Left cardiac atrium (tissue), 4 donors: ENCODE measurements at regions not wholly inside any gene's neighbourhood (a gene's known extent, or its start where the extent isn't known, plus 50 kb on each side); places are given as distances from the start of the nearest gene placed in this dataset.

Source experiments
- ATAC-seq, 2 donors: fragments of 200-7000 bp; cut with Tn5 transposase; one replicate each; pipeline ENCODE4 v1.9.1; 2020; ENCODE audit warnings: mild to moderate bottlenecking in 2 of 2, moderate library complexity in 2 of 2
- DNase-seq: peaks from one replicate; pipeline ENCODE4 v3.0.0-alpha.2; 2020
- intact Hi-C, 2 donors: fragments of 100-400 bp; cut with DNase I; formaldehyde crosslinking; loops; one replicate each; pipeline versions ENCODE4 v1.14.1 to v1.15.1; 2022 to 2023
- donor health status: DM: no; HTN: yes; CAD: no.
- donor health status: DM: no; HTN: yes; CAD: no; lungs with severe emphysema.
- donor health status: DM: yes; HTN: yes; CAD: no.
- donor health status: Dilated cardiomyopathy.

DNA sequence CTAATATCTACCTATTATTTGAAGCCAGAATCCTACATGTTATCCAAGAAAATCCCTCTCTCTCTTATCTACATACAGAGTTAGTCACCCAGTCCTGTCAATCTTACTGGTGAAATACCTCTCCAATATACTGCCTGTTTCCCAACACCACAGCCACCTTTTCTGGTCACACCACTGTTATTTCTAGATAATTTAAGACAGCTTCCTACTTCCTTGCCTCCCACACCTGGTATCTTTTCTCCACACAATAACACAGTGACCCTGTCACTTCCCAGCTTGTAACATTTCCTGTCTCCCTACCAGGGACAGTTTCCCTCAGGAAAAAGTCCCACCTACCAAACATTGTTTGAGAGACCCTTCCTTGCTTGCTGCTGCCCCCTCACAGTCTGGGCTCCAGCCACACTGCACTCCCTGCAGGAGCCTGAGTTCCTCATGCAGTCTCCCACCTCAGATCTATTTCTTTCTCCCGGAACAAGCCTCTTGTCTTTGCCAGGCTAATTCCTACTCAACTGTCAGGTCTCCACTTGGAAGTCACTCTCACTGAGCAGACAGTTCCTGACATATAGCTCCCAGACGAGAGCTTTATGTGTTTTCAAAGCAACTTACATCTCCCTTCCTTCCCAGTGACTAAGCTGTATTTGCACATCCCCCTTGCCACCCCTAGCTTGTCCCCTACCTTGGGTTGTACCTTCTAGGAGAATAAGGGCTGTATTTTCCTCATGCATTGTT is 73.6 kb upstream of the QRFPR start:
- ATAC-seq (no peak), DNase-seq (no peak)
- intact Hi-C loops: no loop called here

DNA sequence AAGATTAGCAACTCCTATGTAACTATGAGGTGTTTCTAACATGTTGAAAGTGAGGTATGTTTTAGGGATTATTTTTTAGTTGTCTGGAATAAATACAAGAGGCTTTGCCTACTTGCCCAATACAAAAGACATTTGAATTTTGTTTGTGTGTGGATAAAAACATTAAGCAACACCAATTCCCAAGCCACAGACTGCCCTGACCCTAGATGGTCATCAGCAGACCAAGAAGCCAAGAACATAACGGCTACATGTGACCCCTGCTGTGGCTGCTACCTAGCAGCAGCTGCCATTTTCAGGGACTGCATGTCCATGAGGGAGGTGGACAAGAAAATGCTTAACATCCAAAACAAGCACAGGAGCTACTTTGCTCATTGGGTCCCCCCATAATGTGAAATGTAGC is 70.5 kb upstream of the QRFPR start:
- intact Hi-C loops: no loop called here
- DNase-seq (no peak), ATAC-seq (no peak)

DNA sequence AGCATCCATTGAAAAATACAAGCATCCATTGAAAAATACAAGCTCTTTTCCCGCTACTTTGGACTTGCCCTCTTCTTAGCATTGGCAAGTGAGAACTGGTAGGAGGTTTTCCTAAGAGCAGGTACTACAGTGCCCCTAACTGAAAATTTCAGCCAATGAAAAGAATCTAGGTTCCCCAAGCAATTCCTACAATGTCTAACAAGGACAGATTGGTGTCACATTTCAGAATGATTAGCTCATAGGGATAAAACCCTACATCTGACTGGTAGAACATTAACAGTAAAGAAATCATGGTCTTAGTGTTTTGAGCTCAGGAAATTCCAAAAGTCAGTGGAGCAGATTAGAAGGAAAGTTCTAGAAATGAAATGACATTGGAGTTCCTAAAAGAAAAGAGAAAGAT is 68.6 kb upstream of the QRFPR start:
- no peak for DNase-seq
- no peak for ATAC-seq
- intact Hi-C loops: no loop called here

DNA sequence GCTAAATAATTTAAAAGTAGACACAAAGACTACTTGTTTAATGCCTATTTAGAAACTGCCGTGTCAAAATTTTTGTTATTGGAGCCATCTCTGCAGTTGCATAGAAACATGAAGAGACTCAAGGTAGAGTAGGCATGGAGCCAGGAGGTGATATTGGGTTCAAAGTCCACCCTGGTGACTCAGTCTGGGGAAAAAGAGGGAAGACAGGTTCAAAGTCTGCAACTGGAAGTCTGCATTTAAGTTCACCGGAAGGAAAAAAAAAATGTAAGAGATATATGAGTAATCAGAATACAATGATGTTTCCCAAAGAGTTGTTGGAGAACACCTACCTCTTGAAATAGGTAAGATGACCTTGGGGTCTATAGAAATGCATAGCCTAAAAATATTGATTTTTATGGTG is 67.4 kb upstream of the QRFPR start:
- DNase-seq: no peak
- no peak for ATAC-seq
- intact Hi-C loops: no loop called here

DNA sequence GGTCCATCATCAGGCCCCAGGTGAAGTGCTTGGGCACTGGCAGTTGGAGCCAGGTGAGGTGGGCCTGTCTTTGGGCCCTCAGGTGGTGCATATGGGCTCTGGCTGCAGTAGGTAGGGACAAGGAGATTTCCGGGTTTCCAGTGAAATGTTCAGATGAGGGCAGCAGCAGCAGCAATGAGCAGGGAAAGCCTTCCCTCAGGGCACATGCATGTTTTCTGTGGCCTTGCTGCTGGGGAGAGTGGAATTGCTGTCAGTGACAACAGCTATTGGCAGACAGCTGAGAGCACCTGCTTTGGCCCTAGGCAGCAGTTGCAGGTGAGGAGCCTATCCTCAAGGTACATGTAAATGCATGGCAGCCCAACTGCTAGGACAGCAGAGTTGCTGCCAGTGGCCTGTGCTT is 58.9 kb upstream of the QRFPR start:
- no peak for DNase-seq
- no peak for ATAC-seq
- intact Hi-C loops: no loop called here
